Mammary epithelial cell (primary cell): ENCODE measurements at regions not wholly inside any gene's neighbourhood (a gene's known extent, or its start where the extent isn't known, plus 50 kb on each side); places are given as distances from the start of the nearest gene placed in this dataset.

Experiments
- CTCF ChIP-seq, 2 donors: IDR thresholded peaks in 1 of 2; conservative IDR thresholded peaks in 1 of 2; 2 replicates each; pipeline ENCODE4 v1.5.1; 2011 to 2012; ENCODE audit warnings: inconsistent platforms in 2 of 2, low read length in 2 of 2, mild to moderate bottlenecking in 2 of 2, control low read depth in 1 of 2, low read depth in 1 of 2; ENCODE audit not compliant: insufficient read depth in 1 of 2; ENCODE audit errors: extremely low read depth in 1 of 2
- EZH2 ChIP-seq: IDR thresholded peaks from 2 replicates; pipeline ENCODE4 v1.6.1; 2012; ENCODE audit warnings: low read length, inconsistent platforms, borderline replicate concordance

- TF ChIP-seq CTCF (conservative IDR thresholded peaks at IDR 0.05 in 1 of 2, IDR thresholded peaks at IDR 0.05 in 1 of 2; ENCODE audit: extremely low read depth in 1 of 2, insufficient read depth in 1 of 2, low read depth in 1 of 2, low read length in 2 of 2) (no peak), EZH2 (no peak)
These were observed 80.8 kb downstream of the TMEM130 start for GRCh38 chr7:98788966-98789365.
